Gastroesophageal sphincter (tissue), 3 donors: ENCODE measurements at regions not wholly inside any gene's neighbourhood (a gene's known extent, or its start where the extent isn't known, plus 50 kb on each side); places are given as distances from the start of the nearest gene placed in this dataset.

Experiments
- EP300 ChIP-seq: sonication (generic); formaldehyde crosslinking; IDR thresholded peaks from one replicate; pipeline ENCODE4 v1.6.1; 2017; ENCODE audit warnings: antibody characterized with exemption, mild to moderate bottlenecking
- POLR2A ChIP-seq, 2 donors: fragments of 450-650 bp; IDR thresholded peaks; one replicate each; pipeline ENCODE4 v1.6.1; 2017; ENCODE audit warnings: antibody characterized with exemption in 2 of 2, mild to moderate bottlenecking in 2 of 2, moderate library complexity in 1 of 2
- TF ChIP-seq, protein P1 (sequence below), 4 experiments: fragments of 200-600 bp in 2 of 4; fragments of 450-650 bp in 2 of 4; sonication (generic) in 1 of 4; IDR thresholded peaks; one replicate each; pipeline ENCODE4 v1.5.1; 2017 to 2019; ENCODE audit warnings: antibody characterized with exemption in 4 of 4, mild to moderate bottlenecking in 2 of 4, moderate library complexity in 2 of 4

- TF ChIP-seq POLR2A (IDR thresholded peaks at IDR 0.05) (no peak), EP300 (no peak)
- TF ChIP-seq, protein P1, sequence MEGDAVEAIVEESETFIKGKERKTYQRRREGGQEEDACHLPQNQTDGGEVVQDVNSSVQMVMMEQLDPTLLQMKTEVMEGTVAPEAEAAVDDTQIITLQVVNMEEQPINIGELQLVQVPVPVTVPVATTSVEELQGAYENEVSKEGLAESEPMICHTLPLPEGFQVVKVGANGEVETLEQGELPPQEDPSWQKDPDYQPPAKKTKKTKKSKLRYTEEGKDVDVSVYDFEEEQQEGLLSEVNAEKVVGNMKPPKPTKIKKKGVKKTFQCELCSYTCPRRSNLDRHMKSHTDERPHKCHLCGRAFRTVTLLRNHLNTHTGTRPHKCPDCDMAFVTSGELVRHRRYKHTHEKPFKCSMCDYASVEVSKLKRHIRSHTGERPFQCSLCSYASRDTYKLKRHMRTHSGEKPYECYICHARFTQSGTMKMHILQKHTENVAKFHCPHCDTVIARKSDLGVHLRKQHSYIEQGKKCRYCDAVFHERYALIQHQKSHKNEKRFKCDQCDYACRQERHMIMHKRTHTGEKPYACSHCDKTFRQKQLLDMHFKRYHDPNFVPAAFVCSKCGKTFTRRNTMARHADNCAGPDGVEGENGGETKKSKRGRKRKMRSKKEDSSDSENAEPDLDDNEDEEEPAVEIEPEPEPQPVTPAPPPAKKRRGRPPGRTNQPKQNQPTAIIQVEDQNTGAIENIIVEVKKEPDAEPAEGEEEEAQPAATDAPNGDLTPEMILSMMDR (IDR thresholded peaks at IDR 0.05): no peak
These were observed 54.7 kb upstream of the EPS8L3 start for GRCh38 chr1:109818271-109818987.
